DOHH2 (cell line): ENCODE measurements at regions not wholly inside any gene's neighbourhood (a gene's known extent, or its start where the extent isn't known, plus 50 kb on each side); places are given as distances from the start of the nearest gene placed in this dataset.

Experiments used
- H3F3A ChIP-seq: fragments of 200-600 bp; sonication (generic), shearing (Covaris generic); 2 replicates; pipeline ENCODE4 v1.6.0; 2016; ENCODE audit warnings: antibody characterized with exemption, mild to moderate bottlenecking; ENCODE audit not compliant: control insufficient read depth, insufficient read depth
- H3K27ac ChIP-seq: fragments of 200-600 bp; sonication (generic); 2 replicates; pipeline ENCODE4 v1.5.1; 2014; ENCODE audit warnings: low read depth, mild to moderate bottlenecking, low read length, moderate library complexity
- H3K27me3 ChIP-seq: fragments of 200-600 bp; sonication (generic); 2 replicates; pipeline ENCODE4 v1.6.1; 2014; ENCODE audit warnings: mild to moderate bottlenecking, low read length, mixed read lengths; ENCODE audit not compliant: control insufficient read depth
- H3K36me3 ChIP-seq: fragments of 200-600 bp; sonication (generic); 2 replicates; pipeline ENCODE4 v1.6.1; 2014; ENCODE audit warnings: mild to moderate bottlenecking, low read length, moderate library complexity, mixed read lengths; ENCODE audit not compliant: control insufficient read depth
- H3K4me1 ChIP-seq: fragments of 200-600 bp; sonication (generic); 2 replicates; pipeline ENCODE4 v1.6.1; 2014; ENCODE audit warnings: mild to moderate bottlenecking, low read length, mixed read lengths; ENCODE audit not compliant: control insufficient read depth
- H3K4me2 ChIP-seq: fragments of 200-600 bp; sonication (generic); 2 replicates; pipeline ENCODE4 v1.6.0; 2014; ENCODE audit warnings: mild to moderate bottlenecking, low read length, moderate library complexity
- H3K4me3 ChIP-seq: fragments of 200-600 bp; sonication (generic); 2 replicates; pipeline ENCODE4 v1.5.1; 2014; ENCODE audit warnings: mild to moderate bottlenecking, low read length, mixed read lengths
- H3K79me2 ChIP-seq: fragments of 200-600 bp; sonication (generic); 2 replicates; pipeline ENCODE4 v1.6.1; 2014; ENCODE audit warnings: mild to moderate bottlenecking, low read length, mixed read lengths; ENCODE audit not compliant: control insufficient read depth
- H3K9me2 ChIP-seq: fragments of 200-600 bp; sonication (generic); replicated peaks from 2 replicates; pipeline ENCODE4 v1.6.1; 2014; ENCODE audit warnings: mild to moderate bottlenecking, low read length, mixed read lengths; ENCODE audit not compliant: control insufficient read depth
- H3K9me3 ChIP-seq: fragments of 200-600 bp; sonication (generic); 2 replicates; pipeline ENCODE4 v1.6.1; 2014; ENCODE audit warnings: antibody characterized with exemption, low read length, mixed read lengths; ENCODE audit not compliant: control insufficient read depth, insufficient read depth
- H4K20me1 ChIP-seq: fragments of 200-600 bp; sonication (generic); 2 replicates; pipeline ENCODE4 v1.6.0; 2014; ENCODE audit warnings: low read depth, mild to moderate bottlenecking, antibody characterized with exemption, low read length, moderate library complexity; ENCODE audit not compliant: control insufficient read depth, insufficient read depth
- CTCF ChIP-seq: fragments of 200-600 bp; sonication (generic); IDR thresholded peaks from one replicate; pipeline ENCODE4 v1.5.1; 2014; ENCODE audit warnings: antibody characterized with exemption, mild to moderate bottlenecking, low read depth, low read length; ENCODE audit not compliant: poor library complexity, severe bottlenecking
- EZH2phosphoT487 ChIP-seq: fragments of 200-600 bp; sonication (generic); IDR thresholded peaks from 2 replicates; pipeline ENCODE4 v1.6.1; 2017; ENCODE audit warnings: borderline replicate concordance, mild to moderate bottlenecking, antibody characterized with exemption, low read length, moderate library complexity, mixed read lengths

GRCh38 chr1:81560629-81561028 is 240.1 kb upstream of the ADGRL2 start:
- H3K9me2 ChIP-seq = no peaks in the 10 kb centered on the region
- no peaks in the 10 kb centered on the region for H3K79me2 ChIP-seq

GRCh38 chr1:81559662-81560350 is 240.9 kb upstream of the ADGRL2 start:
- Histone ChIP-seq H3K36me3 (no peaks in the 10 kb centered on the region), H3K4me3 (no peak overlapping the region), H3K9me3 (no peaks in the 10 kb centered on the region), H3K27ac (no peak overlapping the region), H3K9me2 (no peaks in the 10 kb centered on the region), H3K4me2 (no peak overlapping the region), H3K4me1 (no peaks in the 10 kb centered on the region), H4K20me1 (no peaks in the 10 kb centered on the region), H3F3A (no peaks in the 10 kb centered on the region), H3K27me3 (no peaks in the 10 kb centered on the region), H3K79me2 (no peaks in the 10 kb centered on the region)
- no peak for TF ChIP-seq EZH2phosphoT487
- TF ChIP-seq CTCF = no peak

More at GRCh38 chr1:81560629-81561028, 240.1 kb upstream of the ADGRL2 start:
- Histone ChIP-seq H3K4me2 (no peak overlapping the region), H4K20me1 (no peaks in the 10 kb centered on the region), H3K27me3 (no peaks in the 10 kb centered on the region), H3K4me3 (no peak overlapping the region), H3K36me3 (no peaks in the 10 kb centered on the region), H3K9me3 (no peaks in the 10 kb centered on the region), H3K4me1 (no peaks in the 10 kb centered on the region), H3K27ac (no peak overlapping the region), H3F3A (no peaks in the 10 kb centered on the region)
- TF ChIP-seq EZH2phosphoT487 (no peak), CTCF (no peak)

GRCh38 chr1:81558291-81559076 is 242.2 kb upstream of the ADGRL2 start:
- H3K36me3 ChIP-seq = no peaks in the 10 kb centered on the region
- no peaks in the 10 kb centered on the region for H3F3A ChIP-seq
- no peak overlapping the region for H3K4me2 ChIP-seq
- no peaks in the 10 kb centered on the region; the same call in 1 of the 2 replicates for H3K9me2 ChIP-seq
- H3K79me2 ChIP-seq = no peaks in the 10 kb centered on the region
- no peak overlapping the region for H3K27ac ChIP-seq
- TF ChIP-seq EZH2phosphoT487 (no peak), CTCF (no peak)
- no peaks in the 10 kb centered on the region for H3K4me1 ChIP-seq
- no peaks in the 10 kb centered on the region for H3K27me3 ChIP-seq
- no peaks in the 10 kb centered on the region for H3K9me3 ChIP-seq
- H3K4me3 ChIP-seq = no peak overlapping the region
- no peaks in the 10 kb centered on the region for H4K20me1 ChIP-seq
